ENCODE measurements at regions not wholly inside any gene's neighbourhood (a gene's known extent, or its start where the extent isn't known, plus 50 kb on each side); places are given as distances from the start of the nearest gene placed in this dataset.

DNA sequence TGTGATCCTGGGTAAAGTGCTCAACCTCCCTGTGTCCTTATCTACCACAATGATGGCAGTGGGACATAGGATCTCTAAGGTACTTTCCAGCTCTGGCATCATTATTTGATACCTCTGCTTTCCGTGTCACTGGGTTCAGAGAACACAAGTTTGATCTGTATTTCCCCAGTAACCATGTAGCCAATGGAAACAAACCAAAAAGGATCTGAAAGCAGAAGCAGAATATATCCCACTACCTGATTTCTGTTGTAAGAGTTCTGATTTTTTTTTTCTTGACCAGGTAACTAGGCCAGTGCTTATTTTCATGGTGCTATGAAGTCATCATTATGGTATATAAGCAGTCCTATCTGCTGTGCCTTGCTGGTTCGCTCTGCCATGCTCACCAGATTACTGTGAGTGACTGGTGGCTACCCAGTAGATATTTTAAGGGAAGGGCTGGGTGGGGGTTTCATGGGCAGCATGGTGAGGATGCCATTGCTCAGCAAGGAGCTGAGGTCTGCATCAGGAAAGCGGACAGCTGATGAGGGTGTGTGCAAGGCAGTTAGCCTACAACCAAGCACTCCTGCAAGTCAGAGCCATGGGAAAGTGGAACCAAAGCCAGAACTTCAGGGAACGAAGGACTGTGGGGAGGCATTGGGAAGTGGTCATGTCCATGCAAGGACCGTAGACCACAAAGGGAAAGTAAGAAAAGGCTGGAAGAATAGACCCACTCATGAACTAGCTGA, 104.9 kb upstream of the EDEM3 start:
- Histone ChIP-seq H3K27ac (ENCODE audit: low read depth, low read length) (no peak overlapping the region), H3K36me3 (ENCODE audit: control insufficient read depth in 1 of 2, insufficient read depth in 2 of 2, low read length in 2 of 2) (no peaks in the 10 kb centered on the region), H3K9me2 (ENCODE audit: insufficient read depth) (no peaks in the 10 kb centered on the region), H3K79me2 (ENCODE audit: insufficient read depth, low read length) (no peaks in the 10 kb centered on the region), H2AFZ (ENCODE audit: low read depth, low read length, poor library complexity, severe bottlenecking) (no peak overlapping the region), H3K4me3 (replicated peaks in 1 of 2; ENCODE audit: low read depth in 1 of 2, low read length in 2 of 2) (no peak overlapping the region), H3K4me2 (ENCODE audit: low read length) (no peak overlapping the region), H3K4me1 (ENCODE audit: control insufficient read depth in 1 of 2, insufficient read depth in 2 of 2, low read length in 2 of 2) (no peaks in the 10 kb centered on the region), H3K27me3 (ENCODE audit: insufficient read depth, low read length) (0 out of 2 replicates have a peak, but pooled peaks cover 5% of the 10 kb centered on the region), H3K9ac (ENCODE audit: low read length) (no peak overlapping the region), H4K20me1 (ENCODE audit: insufficient read depth) (no peaks in the 10 kb centered on the region), H3K9me3 (ENCODE audit: control insufficient read depth in 1 of 2, insufficient read depth in 1 of 2, low read depth in 1 of 2, low read length in 2 of 2) (no peaks in the 10 kb centered on the region)
- no TSS peak for BruUV-seq (replicated peaks)
- no peak for DNase-seq (ENCODE audit: low read depth, low spot score)
- POLR2A ChIA-PET, result no interaction called here
- no peak for ATAC-seq
- intact Hi-C loops (cut with micrococcal nuclease), result no loop called here
- RAD21 ChIA-PET (ENCODE audit: low non-redundant PET in 1 of 2, low total read pairs in 2 of 2, uncharacterized antibody in 2 of 2, unreplicated experiment in 2 of 2), result no interaction called here
- TF ChIP-seq SRF (IDR thresholded peaks at IDR 0.05; ENCODE audit: low read depth) (no peak), POLR2AphosphoS5 (IDR thresholded peaks at IDR 0.05; ENCODE audit: low read depth, low read length) (no peak), FOSL1 (IDR thresholded peaks at IDR 0.05; ENCODE audit: low read depth) (no peak), CBX3 (IDR thresholded peaks at IDR 0.05; ENCODE audit: low read depth) (no peak), SP1 (IDR thresholded peaks at IDR 0.05; ENCODE audit: low read depth) (no peak), POLR2A (IDR thresholded peaks at IDR 0.05; ENCODE audit: borderline replicate concordance, extremely low read depth, insufficient read depth, insufficient read length) (no peak), EZH2 (IDR thresholded peaks at IDR 0.05) (no peak), SIN3A (IDR thresholded peaks at IDR 0.05; ENCODE audit: low read depth) (no peak), ZNF274 (IDR thresholded peaks at IDR 0.05; ENCODE audit: low read depth, low read length) (no peak)
- TF ChIP-seq, protein P1, sequence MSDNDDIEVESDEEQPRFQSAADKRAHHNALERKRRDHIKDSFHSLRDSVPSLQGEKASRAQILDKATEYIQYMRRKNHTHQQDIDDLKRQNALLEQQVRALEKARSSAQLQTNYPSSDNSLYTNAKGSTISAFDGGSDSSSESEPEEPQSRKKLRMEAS (IDR thresholded peaks at IDR 0.05), result no peak
- TF ChIP-seq, protein P2, sequence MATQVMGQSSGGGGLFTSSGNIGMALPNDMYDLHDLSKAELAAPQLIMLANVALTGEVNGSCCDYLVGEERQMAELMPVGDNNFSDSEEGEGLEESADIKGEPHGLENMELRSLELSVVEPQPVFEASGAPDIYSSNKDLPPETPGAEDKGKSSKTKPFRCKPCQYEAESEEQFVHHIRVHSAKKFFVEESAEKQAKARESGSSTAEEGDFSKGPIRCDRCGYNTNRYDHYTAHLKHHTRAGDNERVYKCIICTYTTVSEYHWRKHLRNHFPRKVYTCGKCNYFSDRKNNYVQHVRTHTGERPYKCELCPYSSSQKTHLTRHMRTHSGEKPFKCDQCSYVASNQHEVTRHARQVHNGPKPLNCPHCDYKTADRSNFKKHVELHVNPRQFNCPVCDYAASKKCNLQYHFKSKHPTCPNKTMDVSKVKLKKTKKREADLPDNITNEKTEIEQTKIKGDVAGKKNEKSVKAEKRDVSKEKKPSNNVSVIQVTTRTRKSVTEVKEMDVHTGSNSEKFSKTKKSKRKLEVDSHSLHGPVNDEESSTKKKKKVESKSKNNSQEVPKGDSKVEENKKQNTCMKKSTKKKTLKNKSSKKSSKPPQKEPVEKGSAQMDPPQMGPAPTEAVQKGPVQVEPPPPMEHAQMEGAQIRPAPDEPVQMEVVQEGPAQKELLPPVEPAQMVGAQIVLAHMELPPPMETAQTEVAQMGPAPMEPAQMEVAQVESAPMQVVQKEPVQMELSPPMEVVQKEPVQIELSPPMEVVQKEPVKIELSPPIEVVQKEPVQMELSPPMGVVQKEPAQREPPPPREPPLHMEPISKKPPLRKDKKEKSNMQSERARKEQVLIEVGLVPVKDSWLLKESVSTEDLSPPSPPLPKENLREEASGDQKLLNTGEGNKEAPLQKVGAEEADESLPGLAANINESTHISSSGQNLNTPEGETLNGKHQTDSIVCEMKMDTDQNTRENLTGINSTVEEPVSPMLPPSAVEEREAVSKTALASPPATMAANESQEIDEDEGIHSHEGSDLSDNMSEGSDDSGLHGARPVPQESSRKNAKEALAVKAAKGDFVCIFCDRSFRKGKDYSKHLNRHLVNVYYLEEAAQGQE (IDR thresholded peaks at IDR 0.05; ENCODE audit: low read depth), result no peak
- CTCF ChIA-PET, result interaction anchor here (0.7 kb wide), 1 partner anchor 171 kb away, joined by 4 read pairs; no protein-coding TSS in a partner anchor
